Stimulated activated CD4-positive, alpha-beta T cell treated with anti-CD3 and anti-CD28 coated beads, Interleukin-15, amount 100 ng/mL, for 1 hour (primary cell): ENCODE measurements at regions not wholly inside any gene's neighbourhood (a gene's known extent, or its start where the extent isn't known, plus 50 kb on each side); places are given as distances from the start of the nearest gene placed in this dataset.
"Not testable (repeated sequence)": the region's sequence is repeated elsewhere in the genome, so short reads cannot be mapped to it uniquely, and the experiment has no call there.

Experiments used
- DNase-seq, 2 donors: peaks; one replicate each; pipeline ENCODE4 v3.0.0-alpha.2; 2020; ENCODE audit warnings: low read depth in 1 of 2, low spot score in 1 of 2

DNA sequence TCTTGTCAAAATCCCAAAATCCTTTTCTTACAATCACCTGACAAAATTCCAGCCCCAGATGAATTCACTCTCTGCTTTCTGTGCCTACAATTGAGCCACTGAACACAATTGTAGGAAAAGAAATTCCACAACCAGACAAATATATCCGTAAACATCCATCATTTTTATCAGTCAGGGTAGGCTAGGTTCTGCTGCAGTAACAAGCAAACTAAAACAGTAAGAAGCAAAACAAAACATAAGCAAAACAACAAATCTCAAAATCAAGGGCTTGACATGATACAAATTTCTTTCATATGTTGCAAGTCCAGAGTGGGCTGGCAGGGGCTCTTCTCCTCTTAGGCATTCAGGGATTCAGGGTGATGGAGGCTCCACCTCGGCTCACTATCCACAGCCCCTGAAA is 114.2 kb upstream of the MAN2A1 start:
- no peak for DNase-seq

DNA sequence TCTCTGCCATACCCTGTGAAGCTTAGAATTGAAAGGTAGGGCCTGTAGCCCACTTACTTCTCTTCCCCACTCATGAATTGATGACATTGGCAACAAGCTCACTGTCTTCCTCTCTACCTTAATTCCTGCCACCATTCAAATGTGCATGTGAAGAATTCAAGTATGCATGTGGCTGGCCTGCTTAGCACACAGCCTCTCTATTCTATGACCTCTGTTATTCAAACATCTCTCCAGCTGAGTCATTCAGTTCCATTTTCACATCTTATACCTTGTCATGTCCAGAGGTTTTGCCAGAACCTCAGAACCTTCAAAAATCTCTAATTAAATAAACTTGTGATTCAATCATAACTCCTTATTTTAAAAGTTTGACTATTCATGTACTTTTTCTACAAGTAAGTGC is 114.7 kb upstream of the MAN2A1 start:
- no peak for DNase-seq

DNA sequence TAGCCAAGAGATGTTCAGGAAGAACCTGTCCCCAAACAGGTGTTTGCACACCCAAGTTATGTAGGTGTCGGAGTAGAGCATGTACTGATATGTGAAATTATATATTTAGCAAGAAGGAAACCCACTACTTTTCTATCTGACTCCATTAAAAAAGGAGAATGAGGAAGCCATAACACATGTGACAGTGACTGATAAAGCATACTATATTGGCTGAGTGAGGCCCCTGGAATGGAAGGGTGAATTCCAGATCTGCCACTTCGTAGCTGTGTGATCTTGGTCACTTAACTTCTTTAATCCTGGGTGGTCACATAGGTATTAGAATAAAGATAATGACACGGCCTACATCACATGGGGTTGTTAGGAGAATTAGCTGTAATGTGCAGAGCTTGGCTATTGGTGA is 116.0 kb upstream of the MAN2A1 start:
- no peak for DNase-seq

DNA sequence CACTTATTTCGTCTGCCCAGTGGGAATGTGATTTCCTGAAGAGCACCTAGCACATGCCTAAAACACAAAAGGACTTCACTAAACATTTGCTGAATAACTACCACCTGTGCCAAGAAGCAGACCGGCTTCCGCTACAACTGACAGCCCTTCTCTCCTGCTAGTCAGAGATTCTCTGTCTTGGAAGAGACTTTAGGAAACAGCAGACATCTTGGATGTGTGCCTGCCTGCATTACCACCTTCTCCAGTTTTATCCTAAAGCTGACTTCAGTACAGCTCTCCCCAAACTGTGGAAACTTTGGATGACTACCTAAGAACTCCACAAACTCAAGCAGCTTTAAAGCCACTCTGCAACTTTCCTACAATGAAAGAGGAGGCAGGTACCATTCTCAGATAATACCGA is 116.5 kb upstream of the MAN2A1 start:
- DNase-seq = no peak

DNA sequence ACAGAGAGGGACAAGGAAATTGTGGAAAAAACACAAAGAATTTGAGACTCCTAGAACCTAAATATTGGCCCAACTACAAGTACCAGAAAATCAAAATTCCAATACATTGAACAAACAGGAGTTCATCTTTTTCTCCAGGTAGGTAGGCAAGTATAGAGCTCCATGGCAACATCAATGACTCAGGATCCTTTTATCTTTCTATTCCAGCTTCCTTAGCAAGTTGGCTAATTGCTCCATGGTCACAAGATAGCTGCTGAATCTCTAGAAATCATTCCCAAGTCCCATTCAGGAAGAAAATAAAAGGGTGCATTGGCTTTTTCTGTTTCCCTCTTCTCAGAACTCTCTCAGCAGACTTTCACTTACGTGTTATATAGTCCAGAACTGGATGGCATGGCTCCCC is 117.9 kb upstream of the MAN2A1 start:
- no peak for DNase-seq

DNA sequence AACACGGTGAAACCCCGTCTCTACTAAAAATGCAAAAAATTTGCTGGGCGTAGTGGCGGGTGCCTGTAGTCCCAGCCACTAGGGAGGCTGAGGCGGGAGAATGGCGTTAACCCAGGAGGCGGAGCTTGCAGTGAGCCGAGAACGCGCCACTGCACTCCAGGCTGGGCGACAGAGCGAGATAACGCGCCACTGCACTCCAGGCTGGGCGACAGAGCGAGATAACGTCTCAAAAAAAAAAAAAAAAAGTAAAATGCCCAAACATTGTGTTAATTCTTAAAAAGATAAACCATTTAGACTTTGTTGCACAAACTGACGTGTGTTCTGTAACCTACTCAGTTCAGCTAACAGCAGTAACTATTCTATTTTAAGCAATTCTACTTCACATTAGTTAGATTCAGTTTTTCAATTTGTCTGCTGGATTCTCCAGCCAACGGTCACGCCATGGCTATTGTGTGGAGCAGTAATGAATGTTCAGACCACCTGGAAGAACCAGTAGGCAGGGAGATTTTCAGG is 119.3 kb upstream of the MAN2A1 start:
- no peak for DNase-seq

DNA sequence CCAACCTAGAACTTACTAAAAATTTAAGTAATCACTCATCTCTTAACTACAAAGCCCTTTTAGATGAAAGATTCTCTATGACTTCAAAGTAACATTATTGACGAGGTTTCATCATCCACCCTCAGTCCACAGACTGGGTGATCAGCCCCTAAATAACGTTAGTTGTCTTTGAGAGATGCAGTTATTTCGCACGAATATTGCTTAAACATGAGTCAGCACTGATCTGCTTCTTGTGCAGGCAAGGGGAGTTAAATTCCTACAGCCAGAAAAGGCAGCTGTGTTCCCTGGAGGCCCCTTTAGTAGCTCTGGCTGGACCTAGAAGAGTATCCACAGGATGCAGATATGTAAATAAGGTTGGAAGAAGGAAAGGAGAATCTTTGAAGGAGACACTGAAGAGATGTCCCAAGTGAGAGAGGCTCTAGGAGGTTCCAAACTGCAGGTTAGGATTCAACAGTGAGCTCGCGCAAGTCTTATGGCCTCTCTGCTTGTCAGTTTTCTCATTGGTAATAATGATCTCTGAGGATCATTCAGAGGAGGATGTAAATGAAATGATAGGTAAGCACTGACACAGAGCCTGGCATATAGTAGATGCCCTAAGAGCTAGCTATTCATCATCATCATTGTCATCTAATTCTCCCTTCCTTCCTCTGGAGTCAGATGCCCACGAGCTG is 122.2 kb upstream of the MAN2A1 start:
- no peak for DNase-seq

DNA sequence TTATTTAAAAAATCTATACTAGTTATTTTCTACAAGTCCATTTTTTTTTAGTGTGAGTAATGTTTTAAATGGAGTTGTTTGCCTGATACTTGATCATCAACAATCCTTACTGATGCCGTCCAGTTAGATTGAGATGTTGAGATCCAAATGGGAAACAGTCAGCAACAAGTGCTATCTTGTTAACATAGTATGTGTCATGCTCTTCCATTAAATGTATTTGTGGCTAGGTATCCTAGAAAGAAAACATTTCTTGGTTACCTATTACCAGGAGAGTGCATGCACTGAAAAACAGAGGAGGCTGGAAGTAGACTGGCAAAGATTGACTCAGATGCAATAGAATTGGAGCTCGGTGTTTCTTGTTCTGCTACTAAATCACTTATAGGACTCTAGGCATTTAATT is 123.4 kb upstream of the MAN2A1 start:
- no peak for DNase-seq

DNA sequence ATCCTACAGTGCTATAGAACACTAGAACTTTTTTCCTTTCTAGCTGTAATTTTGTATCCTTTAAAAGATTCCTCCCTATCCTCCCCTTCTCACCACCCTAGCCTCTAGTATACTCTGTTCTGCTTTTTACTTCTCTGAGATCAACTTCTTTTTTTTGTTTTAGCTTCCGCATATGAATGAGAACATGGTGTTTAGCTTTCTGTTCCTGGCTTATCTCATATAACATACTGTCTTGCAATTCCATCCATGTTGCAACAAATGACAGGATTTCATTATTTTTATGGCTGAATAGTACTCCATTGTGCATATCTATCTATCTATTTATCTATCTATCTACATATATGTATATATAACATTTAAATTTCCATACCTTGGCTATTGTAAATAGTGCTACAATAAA is 126.0 kb upstream of the MAN2A1 start:
- DNase-seq = no peak

DNA sequence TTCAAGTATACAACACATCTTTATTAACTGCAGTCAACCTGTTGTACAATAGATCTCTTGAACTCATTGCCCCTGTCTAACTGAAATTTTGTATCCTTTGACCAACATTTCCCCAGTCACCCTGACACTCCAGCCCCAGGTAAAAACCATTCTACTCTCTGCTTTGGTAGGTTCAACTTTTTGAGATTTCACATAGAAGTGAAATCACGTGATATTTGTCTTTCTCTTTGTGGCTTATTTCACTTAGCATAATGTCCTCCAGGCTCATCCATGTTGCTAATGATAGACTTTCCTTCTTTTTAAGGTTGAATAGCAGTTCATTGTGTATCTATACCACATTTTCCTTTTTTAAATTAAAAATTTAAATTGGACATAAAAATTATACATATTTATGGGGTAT is 126.5 kb upstream of the MAN2A1 start:
- no peak for DNase-seq

DNA sequence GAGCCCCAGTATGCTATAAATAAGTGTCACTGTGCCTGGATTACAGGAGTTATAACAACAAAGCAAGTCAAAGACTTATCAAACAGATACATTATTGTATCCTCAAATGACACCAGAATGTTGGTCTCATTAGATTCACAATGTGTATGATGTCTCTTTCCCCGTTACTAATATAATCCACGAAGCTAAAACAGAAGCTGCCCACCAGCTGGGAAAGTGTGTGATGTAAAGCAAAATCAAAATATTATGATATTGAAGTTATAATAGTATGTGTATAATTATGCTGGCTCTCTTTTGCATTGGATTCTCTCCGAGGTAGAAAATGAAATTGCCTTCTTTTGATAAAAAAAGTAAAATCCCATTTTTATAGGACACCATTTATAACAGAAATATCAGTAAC is 127.3 kb upstream of the MAN2A1 start:
- DNase-seq = no peak

DNA sequence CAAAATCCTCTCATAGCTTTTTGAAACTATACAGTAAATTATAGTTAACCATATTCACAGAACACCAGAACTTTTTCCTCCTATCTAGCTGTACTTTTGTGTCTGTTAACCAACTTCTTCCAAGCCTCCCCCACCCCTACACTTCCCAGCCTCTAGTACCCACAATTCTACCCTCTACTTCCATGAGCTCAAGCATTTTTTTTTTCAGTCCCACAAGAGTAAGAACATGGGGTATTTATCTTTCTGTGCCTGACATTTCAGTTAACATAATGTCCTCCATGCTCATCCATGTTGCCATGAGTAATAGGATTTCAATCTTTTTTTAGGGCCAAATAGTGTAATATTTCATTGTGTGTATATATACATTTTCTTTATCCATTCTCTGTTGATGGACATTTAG is 128.3 kb upstream of the MAN2A1 start:
- DNase-seq = no peak

DNA sequence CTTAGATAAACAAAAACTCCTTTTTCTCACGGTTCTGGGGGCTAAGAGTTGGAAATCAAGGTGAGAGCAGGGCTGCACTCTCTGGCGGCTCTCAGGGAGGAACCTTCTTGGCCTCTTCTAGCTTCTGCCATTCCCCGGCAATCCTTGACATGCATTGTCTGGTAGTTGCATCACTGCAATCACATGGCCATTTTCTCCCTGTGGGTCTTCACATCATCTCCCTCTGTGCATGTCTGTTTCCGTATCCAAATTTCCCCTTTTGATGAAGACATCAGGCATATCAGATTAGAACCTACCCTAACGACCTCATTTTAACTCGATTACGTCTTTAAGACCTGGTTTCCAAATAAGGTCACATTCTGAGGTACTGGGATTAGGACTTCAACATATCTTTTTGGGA is 129.2 kb upstream of the MAN2A1 start:
- DNase-seq = no peak

DNA sequence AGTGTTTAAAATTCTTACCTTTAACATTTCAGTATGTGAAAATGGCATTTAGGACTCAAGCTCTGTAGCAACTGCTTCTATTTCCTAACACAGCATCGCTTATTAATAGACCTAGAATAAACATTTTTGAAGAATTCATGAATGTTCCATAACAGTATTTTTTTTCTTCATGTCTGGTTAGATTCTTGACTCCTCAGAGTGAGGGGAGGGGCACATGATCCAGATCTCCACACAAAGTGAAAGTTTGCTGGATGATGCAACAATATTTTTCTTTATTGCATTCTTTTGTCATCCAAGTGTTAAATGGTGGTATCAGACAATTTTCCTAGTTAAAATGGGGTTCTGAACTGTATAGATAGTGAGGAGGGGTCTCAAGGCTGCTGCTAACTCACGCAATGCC is 130.8 kb upstream of the MAN2A1 start:
- no peak for DNase-seq

DNA sequence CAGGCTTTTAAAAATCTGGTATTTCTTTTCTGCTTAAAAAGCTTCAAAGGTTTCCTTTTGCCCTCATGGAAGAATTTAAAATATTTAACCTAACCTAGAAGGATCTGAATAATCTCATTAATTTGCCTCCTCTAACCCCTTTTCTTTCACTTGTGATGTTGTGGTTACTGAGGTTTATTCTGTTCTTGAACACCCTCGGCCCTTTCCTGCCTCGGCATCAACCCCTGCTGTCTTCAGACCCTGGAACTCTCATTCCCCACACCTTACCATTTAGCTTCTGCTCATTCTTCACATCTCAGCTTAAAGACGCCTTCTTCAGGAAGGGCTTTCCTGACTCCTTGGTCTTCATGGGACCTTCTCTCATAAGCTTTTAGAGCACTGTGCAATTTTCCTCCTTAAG is 131.4 kb upstream of the MAN2A1 start:
- no peak for DNase-seq

DNA sequence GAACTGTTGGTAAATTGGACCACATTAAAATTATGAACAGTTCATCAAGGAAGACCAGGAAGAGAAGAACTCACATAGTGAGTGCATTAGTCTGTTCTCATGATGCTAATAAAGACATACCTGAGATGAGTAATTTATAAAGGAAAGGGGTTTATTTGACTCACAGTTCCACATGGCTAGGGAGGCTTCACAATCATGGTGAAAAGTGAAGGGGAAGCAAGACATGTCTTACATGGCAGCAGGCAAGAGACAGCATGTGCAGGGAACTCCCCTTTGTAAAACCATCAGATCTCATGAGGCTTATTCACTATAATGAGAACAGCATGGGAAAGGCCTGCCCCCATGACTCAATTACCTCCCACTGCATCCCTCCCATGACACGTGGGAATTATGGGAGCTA is 135.9 kb upstream of the MAN2A1 start:
- DNase-seq = no peak

DNA sequence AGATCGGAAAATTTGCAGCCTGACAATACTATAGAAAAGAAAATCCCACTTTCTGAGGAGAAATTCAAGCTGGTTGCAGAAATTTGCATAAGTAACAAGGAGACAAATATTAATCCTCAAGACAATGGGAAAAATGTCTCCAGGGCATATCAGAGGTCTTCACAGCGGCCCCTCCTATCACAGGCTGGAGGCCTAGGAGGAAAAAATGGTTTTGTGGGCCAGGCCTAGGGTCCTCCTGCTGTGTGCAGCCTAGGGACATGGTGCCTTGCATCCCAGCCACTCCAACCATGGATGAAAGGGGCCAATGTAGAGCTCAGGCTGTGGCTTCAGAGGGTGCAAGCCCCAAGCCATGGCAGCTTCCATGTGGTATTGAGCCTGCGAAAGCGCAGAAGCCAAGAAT is 138.5 kb upstream of the MAN2A1 start:
- DNase-seq = not testable (repeated sequence)

DNA sequence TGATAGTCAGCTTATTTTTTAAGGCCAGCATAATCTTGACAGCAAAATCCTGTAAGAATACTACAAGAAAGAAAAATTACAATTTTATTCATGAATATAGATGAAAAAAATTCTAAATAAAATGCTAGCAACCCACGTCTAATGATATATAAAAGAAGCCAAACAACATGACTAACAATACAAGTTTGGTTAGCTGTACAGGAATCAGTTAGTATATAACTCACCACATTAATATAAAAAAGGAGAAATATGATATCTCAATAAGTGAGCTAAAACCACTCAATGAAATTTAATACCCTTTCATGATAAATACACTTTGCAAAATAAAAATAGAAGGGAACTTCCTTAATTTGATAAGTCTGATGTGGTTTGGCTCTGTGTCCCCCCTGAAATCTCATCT is 139.7 kb upstream of the MAN2A1 start:
- no peak for DNase-seq

DNA sequence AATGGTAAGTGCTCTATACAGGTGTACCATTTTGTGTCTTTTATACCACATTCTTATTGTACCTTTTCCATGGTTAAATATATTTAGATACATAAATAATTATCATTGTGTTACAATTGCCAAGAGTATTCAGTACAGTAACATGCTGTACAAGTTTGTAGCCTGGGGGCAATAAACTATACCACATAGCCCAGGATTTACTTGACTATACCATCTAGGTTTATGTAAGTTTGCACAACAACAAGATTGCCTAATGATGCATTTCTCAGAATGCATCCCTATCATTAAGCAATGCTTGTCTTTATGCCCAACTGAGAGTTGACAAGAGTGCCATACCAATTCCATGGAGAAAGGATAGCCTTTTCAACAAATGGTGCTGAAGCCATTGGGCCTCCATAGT is 136.7 kb upstream of the PJA2 start:
- DNase-seq = no peak

DNA sequence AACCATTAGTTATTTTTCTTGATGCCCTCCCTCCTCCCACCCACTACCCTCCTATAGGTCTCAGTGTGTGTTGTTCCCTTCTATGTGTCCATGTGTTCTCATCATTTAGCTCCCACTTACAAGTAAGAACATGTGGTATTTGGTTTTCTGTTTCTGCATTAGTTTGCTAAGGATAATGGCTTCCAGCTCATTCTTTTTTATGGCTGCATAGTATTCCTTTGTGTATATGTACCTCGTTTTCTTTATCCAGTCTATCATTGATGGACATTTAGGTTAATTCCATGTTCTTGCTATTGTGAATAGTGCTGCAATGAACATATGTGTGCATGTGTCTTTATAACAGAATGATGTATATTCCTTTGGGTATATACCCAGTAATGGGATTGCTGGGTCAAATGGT is 135.1 kb upstream of the PJA2 start:
- DNase-seq = not testable (repeated sequence)

DNA sequence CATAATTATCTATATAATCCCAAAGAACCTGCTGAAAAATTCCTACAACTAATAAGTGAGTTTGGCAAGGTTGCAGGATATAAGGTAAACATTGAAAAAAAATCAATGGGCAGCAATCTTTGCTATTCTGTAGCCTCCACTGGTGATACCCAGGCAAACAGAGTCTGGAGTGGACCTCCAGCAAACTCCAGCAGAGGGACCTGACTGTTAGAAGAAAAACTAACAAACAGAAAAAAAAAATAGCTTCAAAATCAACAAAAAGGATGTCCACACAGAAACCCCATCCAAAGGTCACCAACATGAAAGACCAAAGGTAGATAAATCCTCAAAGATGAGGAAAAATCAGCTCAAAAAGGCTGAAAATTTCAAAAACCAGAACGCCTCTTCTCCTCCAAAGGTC is 128.9 kb upstream of the PJA2 start:
- not testable (repeated sequence) for DNase-seq

DNA sequence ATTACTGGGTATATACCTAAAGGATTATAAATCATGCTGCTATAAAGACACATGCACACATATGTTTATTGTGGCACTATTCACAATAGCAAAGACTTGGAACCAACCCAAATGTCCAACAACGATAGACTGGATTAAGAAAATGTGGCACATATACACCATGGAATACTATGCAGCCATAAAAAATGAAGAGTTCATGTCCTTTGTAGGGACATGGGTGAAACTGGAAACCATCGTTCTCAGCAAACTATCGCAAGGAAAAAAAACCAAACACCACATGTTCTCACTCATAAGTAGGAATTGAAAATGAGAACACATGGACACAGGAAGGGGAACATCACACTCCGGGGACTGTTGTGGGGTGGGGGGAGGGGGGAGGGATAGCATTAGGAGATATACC is 125.3 kb upstream of the PJA2 start:
- DNase-seq = not testable (repeated sequence)

DNA sequence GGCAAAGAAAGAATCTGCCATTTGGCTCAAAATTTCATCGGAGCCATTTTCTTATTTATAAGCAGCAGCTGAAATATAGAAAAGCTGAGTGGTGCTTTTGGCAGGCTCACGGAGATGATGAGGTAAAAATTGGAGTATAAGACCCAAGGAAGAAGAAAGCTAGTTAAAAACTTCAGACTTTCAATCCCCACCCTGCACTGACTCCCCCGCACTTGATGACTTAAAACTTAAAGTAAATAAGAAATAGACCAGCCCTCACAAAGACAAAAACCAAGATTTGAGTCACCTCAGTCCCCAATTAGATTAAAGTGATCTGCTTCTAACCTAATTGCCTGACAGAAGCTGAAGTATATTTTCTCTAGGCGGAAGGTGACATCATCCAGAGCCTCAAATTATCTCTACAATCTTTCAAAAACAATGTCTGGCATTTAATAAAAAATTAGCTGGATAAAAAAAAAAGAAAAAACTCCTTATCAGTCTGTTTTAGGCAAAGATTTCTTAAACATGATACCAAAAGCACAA is 124.0 kb upstream of the PJA2 start:
- DNase-seq = no peak
